ENCODE measurements at regions not wholly inside any gene's neighbourhood (a gene's known extent, or its start where the extent isn't known, plus 50 kb on each side); places are given as distances from the start of the nearest gene placed in this dataset.

GRCh38 chr2:23311186-23311585 lies 73.8 kb upstream of the KLHL29 start:
- BruUV-seq (replicated peaks), result no TSS peak
- TF ChIP-seq REST (IDR thresholded peaks at IDR 0.05; ENCODE audit: insufficient read depth in 1 of 2, low read depth in 2 of 2, low read length in 1 of 2), result no peak
- DNase-seq (ENCODE audit: low read depth, low spot score) (no peak), ATAC-seq (no peak)
- ChIA-PET CTCF (no interaction called here), POLR2A (no interaction called here)
- Histone ChIP-seq H3K36me3 (ENCODE audit: control insufficient read depth, insufficient read depth, low read length) (no peaks in the 10 kb centered on the region), H3K27me3 (ENCODE audit: control insufficient read depth, insufficient read depth, low read length) (no peaks in the 10 kb centered on the region), H3K9me3 (ENCODE audit: control insufficient read depth, insufficient read depth, low read depth, low read length) (no peaks in the 10 kb centered on the region), H3K4me3 (ENCODE audit: low read depth in 2 of 2, low read length in 2 of 2) (no peak overlapping the region), H3K27ac (ENCODE audit: low read length) (no peak overlapping the region), H3K4me1 (ENCODE audit: control insufficient read depth, insufficient read depth, low read length) (no peaks in the 10 kb centered on the region)
- intact Hi-C loops (cut with micrococcal nuclease; ENCODE audit: unreplicated experiment) (no loop called here), in situ Hi-C loops (cut with HindIII; ENCODE audit: low pct_unique_long_range_greater_than_20kb, low sequenced_read_pairs) (no loop called here)

- DNase-seq (ENCODE audit: low read depth, low spot score), result peak; percentile 35
- in situ Hi-C loops (cut with HindIII; ENCODE audit: low pct_unique_long_range_greater_than_20kb, low sequenced_read_pairs) (no loop called here), intact Hi-C loops (cut with micrococcal nuclease; ENCODE audit: unreplicated experiment) (no loop called here)
- Histone ChIP-seq H3K9me3 (ENCODE audit: control insufficient read depth, insufficient read depth, low read depth, low read length) (no peaks in the 10 kb centered on the region), H3K4me3 (ENCODE audit: low read depth in 2 of 2, low read length in 2 of 2) (no peak overlapping the region), H3K36me3 (ENCODE audit: control insufficient read depth, insufficient read depth, low read length) (no peaks in the 10 kb centered on the region), H3K27ac (ENCODE audit: low read length) (no peak overlapping the region), H3K27me3 (ENCODE audit: control insufficient read depth, insufficient read depth, low read length) (no peaks in the 10 kb centered on the region), H3K4me1 (ENCODE audit: control insufficient read depth, insufficient read depth, low read length) (no peaks in the 10 kb centered on the region)
- POLR2A ChIA-PET, result no interaction called here
- TF ChIP-seq REST (IDR thresholded peaks at IDR 0.05; ENCODE audit: insufficient read depth in 1 of 2, low read depth in 2 of 2, low read length in 1 of 2) (no peak), SIN3A (IDR thresholded peaks at IDR 0.05; ENCODE audit: borderline replicate concordance, insufficient read depth, low read depth, low read length) (no peak), POLR2AphosphoS5 (IDR thresholded peaks at IDR 0.05; ENCODE audit: low read depth, low read length) (no peak), CTCF (IDR thresholded peaks at IDR 0.05) (peak; percentile 81), TCF7L2 (IDR thresholded peaks at IDR 0.05; ENCODE audit: low read depth, low read length) (no peak)
- CTCF ChIA-PET, result interaction anchor here (0.9 kb wide), 1 partner anchor 62 kb away, joined by 3 read pairs; no protein-coding TSS in a partner anchor
- peak; percentile 68; the same call in 1 of the 2 replicates for ATAC-seq
- no TSS peak for BruUV-seq (replicated peaks)
These were observed 71.9 kb upstream of the KLHL29 start for GRCh38 chr2:23312996-23313606.

Measured in Panc1 (cell line).